PFSK-1 (cell line): ENCODE measurements at regions not wholly inside any gene's neighbourhood (a gene's known extent, or its start where the extent isn't known, plus 50 kb on each side); places are given as distances from the start of the nearest gene placed in this dataset.

ENCODE experiments used
- FOXP2 ChIP-seq: optimal IDR thresholded peaks from 2 replicates; pipeline ENCODE3; 2011; ENCODE audit warnings: borderline replicate concordance, control low read depth, inconsistent platforms; ENCODE audit not compliant: insufficient read depth; ENCODE audit errors: extremely low read length, extremely low read depth
- POLR2AphosphoS5 ChIP-seq: IDR thresholded peaks from 2 replicates; pipeline ENCODE4 v1.6.1; 2012; ENCODE audit warnings: low read depth, mild to moderate bottlenecking, control low read depth, low read length, moderate library complexity
- REST ChIP-seq, 2 experiments: IDR thresholded peaks; 2 replicates each; pipeline versions ENCODE4 v1.6.1 to v1.8.0; 2011 to 2012; ENCODE audit warnings: low read depth in 2 of 2, low read length in 2 of 2, control low read depth in 1 of 2, inconsistent platforms in 1 of 2, mild to moderate bottlenecking in 1 of 2, moderate library complexity in 1 of 2; ENCODE audit not compliant: insufficient read depth in 1 of 2
- SIN3A ChIP-seq: IDR thresholded peaks from 2 replicates; pipeline ENCODE4 v1.6.1; 2012; ENCODE audit warnings: mild to moderate bottlenecking, low read length, moderate library complexity, borderline replicate concordance; ENCODE audit not compliant: insufficient read depth
- TAF1 ChIP-seq: IDR thresholded peaks from 2 replicates; pipeline ENCODE4 v1.6.1; 2012; ENCODE audit warnings: low read length, control low read depth, borderline replicate concordance; ENCODE audit not compliant: insufficient read depth

GRCh38 chr4:26173619-26174018 is 147.2 kb upstream of the RBPJ start:
- TF ChIP-seq POLR2AphosphoS5: no peak
- no peak for TF ChIP-seq TAF1
- no peak for TF ChIP-seq REST (IDR thresholded peaks at IDR 0.05; ENCODE audit: insufficient read depth in 1 of 2, low read depth in 2 of 2, low read length in 2 of 2)
- no peak for TF ChIP-seq FOXP2
- no peak for TF ChIP-seq SIN3A
